Nephron (organoid): ENCODE measurements at regions not wholly inside any gene's neighbourhood (a gene's known extent, or its start where the extent isn't known, plus 50 kb on each side); places are given as distances from the start of the nearest gene placed in this dataset.
A peak's percentile ranks its signal among the peaks of the same experiment; 100 is the strongest.

Experiments
- H3K27ac Mint-ChIP-seq, 3 experiments: 2 replicates each; pipeline ENCODE4 v1.8.0; 2020; ENCODE audit warnings: mixed read lengths in 3 of 3, mild to moderate bottlenecking in 2 of 3, moderate library complexity in 1 of 3
- H3K27me3 Mint-ChIP-seq: 2 replicates; pipeline ENCODE4 v1.8.0; 2021; ENCODE audit warnings: low read depth, mild to moderate bottlenecking, moderate library complexity, mixed read lengths
- H3K36me3 Mint-ChIP-seq: 2 replicates; pipeline ENCODE4 v1.8.0; 2020; ENCODE audit warnings: low read depth, mixed read lengths
- H3K4me1 Mint-ChIP-seq: 2 replicates; pipeline ENCODE4 v1.8.0; 2020; ENCODE audit warnings: mixed read lengths
- H3K4me3 Mint-ChIP-seq, 3 experiments: 2 replicates each; pipeline ENCODE4 v1.8.0; 2020; ENCODE audit warnings: mild to moderate bottlenecking in 3 of 3, mixed read lengths in 3 of 3, moderate library complexity in 2 of 3
- H3K9me3 Mint-ChIP-seq: 2 replicates; pipeline ENCODE4 v1.8.0; 2020; ENCODE audit warnings: mixed read lengths
- CTCF ChIP-seq, 3 experiments: fragments of 200-600 bp; sonication (generic); IDR thresholded peaks; one replicate each; pipeline ENCODE4 v1.5.0; 2021; ENCODE audit warnings: antibody characterized with exemption in 3 of 3; ENCODE audit not compliant: unreplicated experiment in 3 of 3

- Mint-ChIP-seq H3K9me3 (peaks cover 23% of the 10 kb centered on the region), H3K4me3 (no peak overlapping the region), H3K4me1 (no peaks in the 10 kb centered on the region), H3K27me3 (peaks cover 4% of the 10 kb centered on the region), H3K27ac (no peak overlapping the region), H3K36me3 (no peaks in the 10 kb centered on the region)
- TF ChIP-seq CTCF (IDR thresholded peaks at IDR 0.05; ENCODE audit: unreplicated experiment in 3 of 3), result no peak
These were observed 183.7 kb upstream of the CELF2 start for GRCh38 chr10:10833955-10834354.

- Mint-ChIP-seq H3K36me3 (peaks cover 10% of the 10 kb centered on the region), H3K9me3 (peaks cover 35% of the 10 kb centered on the region), H3K4me3 (no peak overlapping the region), H3K27me3 (peaks cover 10% of the 10 kb centered on the region), H3K27ac (no peak overlapping the region), H3K4me1 (peaks cover 9% of the 10 kb centered on the region)
- no peak for TF ChIP-seq CTCF (IDR thresholded peaks at IDR 0.05; ENCODE audit: unreplicated experiment in 3 of 3)
These were observed 173.4 kb upstream of the CELF2 start for GRCh38 chr10:10844251-10844650.

DNA sequence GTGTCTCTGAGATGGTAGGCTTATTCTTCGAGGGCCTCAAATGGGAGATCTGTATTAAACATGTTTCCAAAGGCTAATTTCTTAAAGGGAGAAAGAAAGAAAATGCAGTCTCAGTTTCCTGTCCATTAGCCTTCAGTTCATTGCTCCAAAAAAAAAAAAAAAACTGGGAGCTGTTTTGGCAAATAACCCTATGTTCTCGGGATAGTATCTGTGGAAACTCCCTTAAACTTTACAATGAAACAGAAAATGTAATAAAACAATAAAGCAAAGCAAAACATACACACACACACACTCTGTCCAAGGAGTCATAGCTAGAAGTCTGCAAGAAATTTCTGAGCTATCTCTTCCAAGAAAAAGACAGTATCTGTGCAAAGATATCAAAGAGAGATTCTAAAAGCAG lies 172.5 kb upstream of the CELF2 start:
- peaks cover 27% of the 10 kb centered on the region for H3K9me3 Mint-ChIP-seq
- TF ChIP-seq CTCF (IDR thresholded peaks at IDR 0.05; ENCODE audit: unreplicated experiment in 3 of 3), result no peak
- H3K36me3 Mint-ChIP-seq, result peaks cover 4% of the 10 kb centered on the region
- no peak overlapping the region for H3K27ac Mint-ChIP-seq
- peaks cover 11% of the 10 kb centered on the region for H3K27me3 Mint-ChIP-seq
- H3K4me3 Mint-ChIP-seq, result no peak overlapping the region
- peaks cover 9% of the 10 kb centered on the region for H3K4me1 Mint-ChIP-seq

DNA sequence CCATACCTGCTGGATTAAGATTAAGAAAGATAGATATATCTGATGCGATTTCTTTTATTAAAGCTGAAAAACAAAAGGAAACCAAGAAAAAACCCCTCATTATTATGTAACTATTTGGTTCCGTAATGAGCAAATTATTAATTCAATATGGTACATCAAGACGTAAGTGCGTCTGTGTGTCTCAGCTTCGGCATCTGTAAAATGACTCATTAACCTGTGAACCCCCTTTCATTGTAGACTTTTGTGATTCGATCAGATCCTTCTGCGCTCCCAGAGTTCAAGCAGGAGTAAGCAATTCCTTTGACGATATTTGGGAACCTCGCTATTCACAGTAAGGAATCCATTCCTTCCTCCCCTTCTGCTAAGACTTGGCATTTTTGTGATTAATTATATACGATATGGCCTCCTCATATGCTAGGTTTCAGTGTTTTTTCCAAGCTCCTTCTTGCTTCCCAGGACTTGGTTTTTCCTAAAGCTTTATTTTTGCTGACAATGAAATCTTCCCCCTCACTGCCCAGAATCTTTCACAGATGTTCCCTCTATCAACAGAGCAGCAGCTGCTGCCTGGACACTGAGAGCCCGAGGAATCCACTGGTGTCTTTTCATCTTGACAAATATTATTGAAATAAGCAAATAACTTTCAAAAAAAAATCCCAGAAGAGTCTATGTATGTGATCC lies 171.7 kb upstream of the CELF2 start:
- no peak overlapping the region for H3K4me3 Mint-ChIP-seq
- peaks cover 16% of the 10 kb centered on the region for H3K27me3 Mint-ChIP-seq
- peaks cover 9% of the 10 kb centered on the region for H3K4me1 Mint-ChIP-seq
- H3K27ac Mint-ChIP-seq, result peak overlapping the region in 1 of 3 experiments; percentile 12
- no peak for TF ChIP-seq CTCF (IDR thresholded peaks at IDR 0.05; ENCODE audit: unreplicated experiment in 3 of 3)
- peaks cover 19% of the 10 kb centered on the region for H3K9me3 Mint-ChIP-seq
- peaks cover 4% of the 10 kb centered on the region for H3K36me3 Mint-ChIP-seq

GRCh38 chr10:10846504-10846900 lies 171.2 kb upstream of the CELF2 start:
- H3K4me3 Mint-ChIP-seq, result no peak overlapping the region
- peaks cover 17% of the 10 kb centered on the region for H3K27me3 Mint-ChIP-seq
- peaks cover 16% of the 10 kb centered on the region for H3K9me3 Mint-ChIP-seq
- no peak for TF ChIP-seq CTCF (IDR thresholded peaks at IDR 0.05; ENCODE audit: unreplicated experiment in 3 of 3)
- H3K36me3 Mint-ChIP-seq, result peaks cover 2% of the 10 kb centered on the region
- no peak overlapping the region for H3K27ac Mint-ChIP-seq
- peaks cover 9% of the 10 kb centered on the region for H3K4me1 Mint-ChIP-seq

DNA sequence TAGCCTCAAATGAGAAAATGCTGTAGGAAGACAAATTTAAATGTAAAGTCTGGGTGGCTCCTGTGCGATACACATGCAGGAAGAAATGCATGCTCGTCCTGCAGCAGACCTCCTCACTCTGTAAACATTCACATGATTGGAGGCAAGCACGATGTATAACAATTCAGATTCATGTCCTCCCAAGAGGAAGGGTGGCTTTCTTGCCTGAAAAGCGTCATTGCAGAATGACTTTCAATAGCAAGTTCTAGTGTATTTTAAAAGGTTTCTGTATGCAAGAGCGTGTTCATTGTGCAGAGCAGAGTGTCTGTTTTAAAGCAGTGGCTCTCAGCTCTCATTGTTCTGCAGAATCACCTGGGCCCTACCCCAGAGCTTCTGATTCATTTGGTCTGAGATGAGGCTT lies 170.3 kb upstream of the CELF2 start:
- TF ChIP-seq CTCF (IDR thresholded peaks at IDR 0.05; ENCODE audit: unreplicated experiment in 3 of 3), result no peak
- Mint-ChIP-seq H3K4me1 (peaks cover 9% of the 10 kb centered on the region), H3K4me3 (no peak overlapping the region), H3K9me3 (peaks cover 19% of the 10 kb centered on the region), H3K36me3 (no peaks in the 10 kb centered on the region), H3K27me3 (peaks cover 17% of the 10 kb centered on the region), H3K27ac (no peak overlapping the region)
